ENCODE measurements at regions not wholly inside any gene's neighbourhood (a gene's known extent, or its start where the extent isn't known, plus 50 kb on each side); places are given as distances from the start of the nearest gene placed in this dataset.

DNA sequence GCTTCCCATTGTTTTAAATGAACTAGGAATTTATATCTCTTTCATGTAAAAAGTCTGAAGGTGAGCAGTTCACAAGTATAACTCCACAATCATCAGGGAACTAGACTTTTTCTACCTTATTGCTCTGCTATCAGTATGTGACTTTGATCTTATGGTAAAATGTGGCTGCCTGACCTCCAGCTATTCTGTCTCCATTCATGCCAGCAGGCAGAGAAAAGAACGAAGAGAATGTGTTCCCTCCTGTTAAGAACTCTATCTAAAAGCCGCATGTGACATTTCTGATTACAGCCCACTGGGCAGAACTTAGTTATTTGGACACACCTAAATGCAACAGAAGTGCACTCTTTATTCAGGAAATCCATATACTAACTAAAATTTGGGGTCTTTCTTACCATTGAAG lies 102.8 kb upstream of the MBL2 start:
- ATAC-seq (ENCODE audit: low read depth) (no peak), DNase-seq (no peak)
- Mint-ChIP-seq H3K9me3 (peaks cover 2% of the 10 kb centered on the region), H3K27ac (no peak overlapping the region), H3K4me1 (no peaks in the 10 kb centered on the region), H3K27me3 (no peaks in the 10 kb centered on the region), H3K4me3 (no peak overlapping the region), H3K36me3 (ENCODE audit: low read depth) (no peaks in the 10 kb centered on the region)
- intact Hi-C loops (cut with micrococcal nuclease) = no loop called here
- no peak for TF ChIP-seq CTCF (IDR thresholded peaks at IDR 0.05)
- POLR2A ChIA-PET = no interaction called here
- CTCF ChIA-PET = no interaction called here

DNA sequence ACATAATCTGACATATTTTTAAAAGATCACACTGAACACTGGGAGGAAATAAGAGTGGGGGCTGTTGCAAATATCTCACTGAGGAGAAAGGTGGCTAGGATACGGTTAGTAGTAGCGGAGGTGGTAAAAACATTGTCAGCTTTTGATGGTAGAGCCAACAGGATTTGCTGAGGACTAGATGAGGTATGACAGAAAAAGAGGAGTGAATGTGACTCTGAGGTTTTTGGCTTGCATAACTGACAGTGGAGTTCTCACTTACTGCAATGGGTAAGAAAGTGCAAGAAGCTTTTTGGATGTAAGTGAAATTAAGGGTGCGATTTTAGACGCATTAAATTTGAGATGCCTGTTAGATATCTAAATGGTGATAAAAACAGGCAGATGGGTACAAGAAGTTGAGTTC lies 102.0 kb upstream of the MBL2 start:
- Mint-ChIP-seq H3K27me3 (no peaks in the 10 kb centered on the region), H3K9me3 (peaks cover 5% of the 10 kb centered on the region), H3K4me1 (no peaks in the 10 kb centered on the region), H3K4me3 (no peak overlapping the region), H3K36me3 (ENCODE audit: low read depth) (no peaks in the 10 kb centered on the region), H3K27ac (no peak overlapping the region)
- intact Hi-C loops (cut with micrococcal nuclease) = no loop called here
- ChIA-PET POLR2A (no interaction called here), CTCF (no interaction called here)
- no peak for TF ChIP-seq CTCF (IDR thresholded peaks at IDR 0.05)
- DNase-seq = no peak
- no peak for ATAC-seq (ENCODE audit: low read depth)

DNA sequence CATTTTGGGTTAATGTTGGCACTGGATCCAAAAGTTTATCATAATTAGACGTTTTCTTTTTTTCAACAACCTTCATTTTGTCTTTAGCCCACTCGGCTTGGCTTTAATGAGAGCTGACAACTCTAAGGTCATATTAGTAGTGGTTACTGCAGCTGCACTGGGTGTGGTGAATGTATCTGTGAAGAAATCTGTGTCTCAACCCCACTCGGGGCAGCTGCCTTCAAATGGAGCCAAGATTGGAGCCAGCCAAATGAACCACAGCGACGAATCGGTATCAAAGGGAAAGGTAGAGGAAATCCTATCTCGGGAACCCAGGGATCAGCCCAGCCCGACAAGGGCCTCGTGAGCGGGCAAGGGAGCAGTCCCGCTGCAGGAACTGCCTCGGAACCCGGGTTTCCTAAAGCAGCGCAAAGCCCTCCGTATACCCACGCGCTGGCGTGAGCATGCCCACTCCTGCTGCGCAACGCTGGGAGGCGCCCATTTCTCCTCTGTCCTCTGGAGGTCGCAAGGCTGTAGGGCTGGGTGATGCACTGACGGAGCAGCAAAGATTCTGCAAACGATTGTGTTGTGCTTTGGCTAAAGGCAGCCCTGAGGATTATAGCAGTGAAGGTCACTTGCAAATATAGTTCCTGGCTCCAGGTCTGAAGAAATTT lies 98.7 kb upstream of the MBL2 start:
- POLR2A ChIA-PET = no interaction called here
- H3K27ac Mint-ChIP-seq = no peak overlapping the region
- no peaks in the 10 kb centered on the region for H3K4me1 Mint-ChIP-seq
- TF ChIP-seq CTCF (IDR thresholded peaks at IDR 0.05) = no peak
- CTCF ChIA-PET = no interaction called here
- peaks cover 12% of the 10 kb centered on the region for H3K9me3 Mint-ChIP-seq
- no peaks in the 10 kb centered on the region for H3K36me3 Mint-ChIP-seq (ENCODE audit: low read depth)
- no peak for DNase-seq
- no peak for ATAC-seq (ENCODE audit: low read depth)
- no peak overlapping the region for H3K4me3 Mint-ChIP-seq
- no peaks in the 10 kb centered on the region for H3K27me3 Mint-ChIP-seq
- intact Hi-C loops (cut with micrococcal nuclease) = no loop called here

- TF ChIP-seq CTCF (IDR thresholded peaks at IDR 0.05) = no peak
- Mint-ChIP-seq H3K9me3 (peaks cover 12% of the 10 kb centered on the region), H3K4me3 (no peak overlapping the region), H3K4me1 (no peaks in the 10 kb centered on the region), H3K27ac (no peak overlapping the region), H3K36me3 (ENCODE audit: low read depth) (no peaks in the 10 kb centered on the region), H3K27me3 (no peaks in the 10 kb centered on the region)
- DNase-seq = no peak
- no peak for ATAC-seq (ENCODE audit: low read depth)
- POLR2A ChIA-PET = no interaction called here
- intact Hi-C loops (cut with micrococcal nuclease) = no loop called here
- CTCF ChIA-PET = no interaction called here
Measured at GRCh38 chr10:52870562-52870961, 98.0 kb upstream of the MBL2 start.

DNA sequence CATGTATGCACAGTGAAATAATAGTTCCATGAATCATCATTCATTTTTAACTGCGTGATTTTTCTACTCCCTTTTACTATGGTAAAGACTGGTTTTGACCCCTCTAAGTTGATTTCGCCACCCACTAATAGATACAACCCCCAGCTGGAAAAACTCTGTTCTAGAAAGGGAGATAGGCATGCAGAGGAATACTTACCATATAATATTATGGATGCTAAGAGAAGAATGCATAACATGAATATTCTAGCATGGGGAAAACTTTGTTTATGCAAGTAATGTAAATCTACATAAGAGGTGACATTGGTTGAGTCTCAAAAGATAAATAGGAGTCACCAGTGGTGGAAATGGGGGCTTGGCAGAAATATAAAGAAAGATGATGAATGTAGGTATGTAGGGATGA lies 97.3 kb upstream of the MBL2 start:
- Mint-ChIP-seq H3K36me3 (ENCODE audit: low read depth) (no peaks in the 10 kb centered on the region), H3K9me3 (peaks cover 12% of the 10 kb centered on the region), H3K27ac (no peak overlapping the region), H3K4me1 (no peaks in the 10 kb centered on the region), H3K4me3 (no peak overlapping the region), H3K27me3 (no peaks in the 10 kb centered on the region)
- DNase-seq (no peak), ATAC-seq (ENCODE audit: low read depth) (no peak)
- CTCF ChIA-PET = no interaction called here
- intact Hi-C loops (cut with micrococcal nuclease) = no loop called here
- POLR2A ChIA-PET = no interaction called here
- no peak for TF ChIP-seq CTCF (IDR thresholded peaks at IDR 0.05)

Measured in activated B cell treated with CpG ODN at 0.5 μM for 24 hours (primary cell).